ENCODE measurements at regions not wholly inside any gene's neighbourhood (a gene's known extent, or its start where the extent isn't known, plus 50 kb on each side); places are given as distances from the start of the nearest gene placed in this dataset.

DNA sequence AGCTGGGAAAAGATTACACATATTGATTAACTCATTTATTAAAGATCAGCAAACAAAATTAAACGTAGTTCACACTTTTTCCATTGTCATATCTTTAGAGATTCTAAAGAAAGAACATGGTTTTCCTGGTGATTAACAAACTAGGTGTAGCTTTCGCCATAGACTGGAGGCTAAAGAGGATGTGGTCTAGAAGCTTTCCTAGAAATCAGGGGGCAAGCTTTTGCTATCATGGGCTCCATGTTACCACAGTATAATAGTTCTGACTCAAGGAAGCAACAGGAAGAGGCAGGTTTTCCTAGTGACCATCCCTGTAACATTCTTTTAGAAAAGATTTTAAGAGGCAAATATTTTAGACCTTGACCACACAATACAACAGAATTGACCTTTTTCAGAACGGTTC, 232.7 kb downstream of the METTL4 start:
- TF ChIP-seq, protein P1, sequence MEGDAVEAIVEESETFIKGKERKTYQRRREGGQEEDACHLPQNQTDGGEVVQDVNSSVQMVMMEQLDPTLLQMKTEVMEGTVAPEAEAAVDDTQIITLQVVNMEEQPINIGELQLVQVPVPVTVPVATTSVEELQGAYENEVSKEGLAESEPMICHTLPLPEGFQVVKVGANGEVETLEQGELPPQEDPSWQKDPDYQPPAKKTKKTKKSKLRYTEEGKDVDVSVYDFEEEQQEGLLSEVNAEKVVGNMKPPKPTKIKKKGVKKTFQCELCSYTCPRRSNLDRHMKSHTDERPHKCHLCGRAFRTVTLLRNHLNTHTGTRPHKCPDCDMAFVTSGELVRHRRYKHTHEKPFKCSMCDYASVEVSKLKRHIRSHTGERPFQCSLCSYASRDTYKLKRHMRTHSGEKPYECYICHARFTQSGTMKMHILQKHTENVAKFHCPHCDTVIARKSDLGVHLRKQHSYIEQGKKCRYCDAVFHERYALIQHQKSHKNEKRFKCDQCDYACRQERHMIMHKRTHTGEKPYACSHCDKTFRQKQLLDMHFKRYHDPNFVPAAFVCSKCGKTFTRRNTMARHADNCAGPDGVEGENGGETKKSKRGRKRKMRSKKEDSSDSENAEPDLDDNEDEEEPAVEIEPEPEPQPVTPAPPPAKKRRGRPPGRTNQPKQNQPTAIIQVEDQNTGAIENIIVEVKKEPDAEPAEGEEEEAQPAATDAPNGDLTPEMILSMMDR (IDR thresholded peaks at IDR 0.05; ENCODE audit: insufficient read depth, low read length), result no peak
- TF ChIP-seq POLR2AphosphoS5 (IDR thresholded peaks at IDR 0.05; ENCODE audit: low read depth), result no peak
- TF ChIP-seq, protein P2, sequence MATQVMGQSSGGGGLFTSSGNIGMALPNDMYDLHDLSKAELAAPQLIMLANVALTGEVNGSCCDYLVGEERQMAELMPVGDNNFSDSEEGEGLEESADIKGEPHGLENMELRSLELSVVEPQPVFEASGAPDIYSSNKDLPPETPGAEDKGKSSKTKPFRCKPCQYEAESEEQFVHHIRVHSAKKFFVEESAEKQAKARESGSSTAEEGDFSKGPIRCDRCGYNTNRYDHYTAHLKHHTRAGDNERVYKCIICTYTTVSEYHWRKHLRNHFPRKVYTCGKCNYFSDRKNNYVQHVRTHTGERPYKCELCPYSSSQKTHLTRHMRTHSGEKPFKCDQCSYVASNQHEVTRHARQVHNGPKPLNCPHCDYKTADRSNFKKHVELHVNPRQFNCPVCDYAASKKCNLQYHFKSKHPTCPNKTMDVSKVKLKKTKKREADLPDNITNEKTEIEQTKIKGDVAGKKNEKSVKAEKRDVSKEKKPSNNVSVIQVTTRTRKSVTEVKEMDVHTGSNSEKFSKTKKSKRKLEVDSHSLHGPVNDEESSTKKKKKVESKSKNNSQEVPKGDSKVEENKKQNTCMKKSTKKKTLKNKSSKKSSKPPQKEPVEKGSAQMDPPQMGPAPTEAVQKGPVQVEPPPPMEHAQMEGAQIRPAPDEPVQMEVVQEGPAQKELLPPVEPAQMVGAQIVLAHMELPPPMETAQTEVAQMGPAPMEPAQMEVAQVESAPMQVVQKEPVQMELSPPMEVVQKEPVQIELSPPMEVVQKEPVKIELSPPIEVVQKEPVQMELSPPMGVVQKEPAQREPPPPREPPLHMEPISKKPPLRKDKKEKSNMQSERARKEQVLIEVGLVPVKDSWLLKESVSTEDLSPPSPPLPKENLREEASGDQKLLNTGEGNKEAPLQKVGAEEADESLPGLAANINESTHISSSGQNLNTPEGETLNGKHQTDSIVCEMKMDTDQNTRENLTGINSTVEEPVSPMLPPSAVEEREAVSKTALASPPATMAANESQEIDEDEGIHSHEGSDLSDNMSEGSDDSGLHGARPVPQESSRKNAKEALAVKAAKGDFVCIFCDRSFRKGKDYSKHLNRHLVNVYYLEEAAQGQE (IDR thresholded peaks at IDR 0.05; ENCODE audit: insufficient replicate concordance, low read depth), result no peak
- TF ChIP-seq SPI1 (IDR thresholded peaks at IDR 0.05; ENCODE audit: borderline replicate concordance, low read depth), result peak; percentile 24; the same call in 1 of the 2 replicates
- no peak for TF ChIP-seq GABPA (IDR thresholded peaks at IDR 0.05; ENCODE audit: low read depth)

All from HL-60 (cell line).